Glutamatergic neuron (in vitro differentiated cells): ENCODE measurements at regions not wholly inside any gene's neighbourhood (a gene's known extent, or its start where the extent isn't known, plus 50 kb on each side); places are given as distances from the start of the nearest gene placed in this dataset.

Experiments
- DNase-seq: peaks from one replicate; pipeline ENCODE4 v3.0.0; 2022
- H3K27ac Mint-ChIP-seq: one replicate; pipeline ENCODE4 v1.8.0; 2020; ENCODE audit warnings: mild to moderate bottlenecking, mixed read lengths, inconsistent platforms; ENCODE audit not compliant: unreplicated experiment
- H3K27me3 Mint-ChIP-seq: one replicate; pipeline ENCODE4 v1.8.0; 2020; ENCODE audit warnings: mild to moderate bottlenecking, moderate library complexity, mixed read lengths, inconsistent platforms; ENCODE audit not compliant: unreplicated experiment
- H3K36me3 Mint-ChIP-seq: one replicate; pipeline ENCODE4 v1.8.0; 2020; ENCODE audit warnings: mild to moderate bottlenecking, mixed read lengths, inconsistent platforms; ENCODE audit not compliant: unreplicated experiment
- H3K4me1 Mint-ChIP-seq: one replicate; pipeline ENCODE4 v1.8.0; 2020; ENCODE audit warnings: mild to moderate bottlenecking, low read depth, mixed read lengths, inconsistent platforms; ENCODE audit not compliant: unreplicated experiment
- H3K4me3 Mint-ChIP-seq: one replicate; pipeline ENCODE4 v1.8.0; 2020; ENCODE audit warnings: mild to moderate bottlenecking, mixed read lengths, inconsistent platforms; ENCODE audit not compliant: unreplicated experiment
- H3K9me3 Mint-ChIP-seq: one replicate; pipeline ENCODE4 v1.8.0; 2020; ENCODE audit warnings: mild to moderate bottlenecking, moderate library complexity, mixed read lengths, inconsistent platforms; ENCODE audit not compliant: unreplicated experiment
- CTCF ChIP-seq: fragments of 200-600 bp; sonication (generic); IDR thresholded peaks from one replicate; pipeline ENCODE4 v1.5.0; 2021; ENCODE audit not compliant: partially characterized antibody, unreplicated experiment

GRCh38 chr12:127054531-127054930 lies 1212.4 kb upstream of the TMEM132C start:
- Mint-ChIP-seq H3K9me3 (peaks cover 1% of the 10 kb centered on the region), H3K27ac (no peak overlapping the region), H3K4me1 (peaks cover 1% of the 10 kb centered on the region), H3K27me3 (peaks cover 2% of the 10 kb centered on the region), H3K4me3 (no peak overlapping the region), H3K36me3 (no peaks in the 10 kb centered on the region)
- no peak for TF ChIP-seq CTCF
- no peak for DNase-seq

- DNase-seq = no peak
Observed at GRCh38 chr12:127060310-127060847, 1206.6 kb upstream of the TMEM132C start.

GRCh38 chr12:127060933-127061332 lies 1206.0 kb upstream of the TMEM132C start:
- Mint-ChIP-seq H3K27ac (no peak overlapping the region), H3K4me3 (no peak overlapping the region), H3K9me3 (peaks cover 5% of the 10 kb centered on the region), H3K36me3 (no peaks in the 10 kb centered on the region), H3K27me3 (peaks cover 2% of the 10 kb centered on the region), H3K4me1 (no peaks in the 10 kb centered on the region)
- no peak for TF ChIP-seq CTCF
- no peak for DNase-seq

More at GRCh38 chr12:127060310-127060847, 1206.6 kb upstream of the TMEM132C start:
- TF ChIP-seq CTCF = no peak
- Mint-ChIP-seq H3K4me3 (no peak overlapping the region), H3K27ac (no peak overlapping the region), H3K36me3 (no peaks in the 10 kb centered on the region), H3K9me3 (peaks cover 5% of the 10 kb centered on the region), H3K4me1 (no peaks in the 10 kb centered on the region), H3K27me3 (peaks cover 2% of the 10 kb centered on the region)

- no peak overlapping the region for H3K27ac Mint-ChIP-seq
- DNase-seq = no peak
- H3K4me1 Mint-ChIP-seq = no peaks in the 10 kb centered on the region
- no peak overlapping the region for H3K4me3 Mint-ChIP-seq
- H3K36me3 Mint-ChIP-seq = no peaks in the 10 kb centered on the region
- H3K9me3 Mint-ChIP-seq = peaks cover 5% of the 10 kb centered on the region
- no peak for TF ChIP-seq CTCF
- peaks cover under 1% of the 10 kb centered on the region for H3K27me3 Mint-ChIP-seq
Observed at GRCh38 chr12:127063339-127064072, 1203.5 kb upstream of the TMEM132C start.

GRCh38 chr12:127064207-127064606 lies 1202.8 kb upstream of the TMEM132C start:
- Mint-ChIP-seq H3K4me3 (no peak overlapping the region), H3K9me3 (peaks cover 5% of the 10 kb centered on the region), H3K36me3 (no peaks in the 10 kb centered on the region), H3K27me3 (no peaks in the 10 kb centered on the region), H3K27ac (no peak overlapping the region), H3K4me1 (no peaks in the 10 kb centered on the region)
- TF ChIP-seq CTCF = no peak
- no peak for DNase-seq
